ENCODE measurements at regions not wholly inside any gene's neighbourhood (a gene's known extent, or its start where the extent isn't known, plus 50 kb on each side); places are given as distances from the start of the nearest gene placed in this dataset.

DNA sequence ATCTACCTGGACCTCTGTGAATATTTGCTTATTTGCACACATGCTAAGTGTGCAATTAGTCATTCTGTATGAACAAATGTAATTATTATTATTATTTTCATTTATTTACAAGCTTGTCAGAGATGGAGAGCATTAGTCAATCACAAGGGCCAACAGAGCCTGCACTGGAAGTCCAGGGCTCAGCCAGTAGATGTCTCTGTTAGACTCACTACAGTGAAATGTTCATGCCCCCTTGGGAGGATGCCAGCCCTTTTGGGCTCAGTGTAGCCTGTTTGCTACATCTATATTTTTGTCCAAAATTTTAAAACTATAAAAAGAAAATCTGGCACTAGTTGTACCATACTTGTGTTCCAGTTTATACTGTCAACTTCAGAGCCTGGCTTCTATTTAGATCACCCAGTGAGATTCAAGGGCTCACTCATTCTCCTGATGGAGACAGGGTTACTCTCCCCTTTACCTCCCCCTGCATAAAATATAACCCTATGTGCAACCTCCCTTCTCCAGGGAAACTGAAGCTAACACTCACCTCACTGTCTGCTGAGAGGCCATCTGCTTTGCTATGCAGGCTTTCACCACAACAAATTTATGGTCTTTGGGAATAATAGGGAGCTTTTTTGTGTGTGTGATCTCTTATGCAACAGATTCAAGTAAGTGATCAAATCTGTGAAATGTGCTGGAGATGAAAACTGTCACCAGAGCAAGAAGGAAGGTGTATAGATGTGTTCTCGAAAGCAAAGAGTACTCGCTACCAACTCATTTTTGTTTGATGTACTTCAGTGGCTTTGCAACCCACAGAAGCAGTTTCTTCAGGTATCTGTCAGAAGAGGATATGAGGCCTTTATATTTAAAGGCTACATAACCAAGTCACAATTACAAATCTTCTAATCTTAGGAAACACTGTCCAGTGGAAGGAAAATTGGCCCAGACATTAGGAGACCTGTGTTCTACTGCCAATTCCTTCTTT lies 99.9 kb upstream of the TLE4 start:
- H3K14ac ChIP-seq (ENCODE audit: insufficient read length) = no peak overlapping the region
- no peak overlapping the region for H2BK120ac ChIP-seq (replicated peaks; ENCODE audit: low read depth, low read length)
- DNase-seq (ENCODE audit: low read depth in 1 of 2, low spot score in 2 of 2) (no peak), FAIRE-seq (no peak)
- H3K9ac ChIP-seq (replicated peaks in 1 of 4; ENCODE audit: extremely low read depth in 1 of 4, low read depth in 3 of 4, low read length in 3 of 4) = no peak overlapping the region
- H3K4me2 ChIP-seq (ENCODE audit: insufficient read depth in 1 of 2, low read depth in 2 of 2, low read length in 2 of 2) = no peak overlapping the region
- H2AK5ac ChIP-seq (ENCODE audit: low read depth, low read length) = no peak overlapping the region
- no peak overlapping the region for H4K8ac ChIP-seq (ENCODE audit: extremely low read depth, insufficient read depth, low read length)
- H3K27me3 ChIP-seq (replicated peaks in 1 of 4; ENCODE audit: control insufficient read depth in 3 of 4, extremely low read depth in 1 of 4, insufficient read depth in 3 of 4, low read length in 3 of 4) = no peaks in the 10 kb centered on the region
- H2BK5ac ChIP-seq (ENCODE audit: low read depth, low read length) = no peak overlapping the region
- H3K9me3 ChIP-seq (ENCODE audit: insufficient read depth in 2 of 2, low read depth in 1 of 2, low read length in 1 of 2) = no peaks in the 10 kb centered on the region
- H3K23ac ChIP-seq (ENCODE audit: insufficient read length) = no peak overlapping the region
- H3K4me3 ChIP-seq (ENCODE audit: extremely low read depth in 1 of 4, insufficient read depth in 2 of 4, low read depth in 3 of 4, low read length in 4 of 4) = no peak overlapping the region
- H2AFZ ChIP-seq (ENCODE audit: low read length) = no peak overlapping the region
- no peaks in the 10 kb centered on the region for H3K4me1 ChIP-seq (replicated peaks in 1 of 4; ENCODE audit: control insufficient read depth in 3 of 4, insufficient read depth in 4 of 4, low read length in 3 of 4)
- H2BK15ac ChIP-seq (ENCODE audit: low read length) = no peak overlapping the region
- no peaks in the 10 kb centered on the region for H3K23me2 ChIP-seq (ENCODE audit: low read depth, low read length)
- no peaks in the 10 kb centered on the region for H4K20me1 ChIP-seq (replicated peaks in 1 of 2; ENCODE audit: control insufficient read depth in 1 of 2, insufficient read depth in 2 of 2, low read length in 2 of 2)
- H4K91ac ChIP-seq (replicated peaks; ENCODE audit: insufficient read length, low read length) = no peak overlapping the region
- H3K79me1 ChIP-seq (ENCODE audit: low read depth, low read length) = no peaks in the 10 kb centered on the region
- ChIA-PET CTCF (ENCODE audit: partially characterized antibody) (interaction anchor here (0.6 to 1.6 kb wide), 6 partner anchors 9 to 1415 kb away, joined by 3 to 4 read pairs (median 3); no protein-coding TSS in a partner anchor), POLR2A (ENCODE audit: partially characterized antibody) (interaction anchor here (0.7 kb wide), 1 partner anchor 9 kb away, joined by 3 read pairs; no protein-coding TSS in a partner anchor)
- no peak overlapping the region for H2BK20ac ChIP-seq (ENCODE audit: low read length)
- 82% methylated on average over 2 of the region's 2 CpGs; no CpG with 5 or more reads in 1 of the 2 experiments for WGBS, 2 experiments (ENCODE audit: extremely low coverage in 1 of 2, insufficient coverage in 1 of 2, insufficient read length in 1 of 2, insufficient replicate concordance in 2 of 2, low coverage in 1 of 2, low lambda C conversion rate in 2 of 2, missing lambda C conversion rate in 1 of 2)
- H3K56ac ChIP-seq (replicated peaks; ENCODE audit: insufficient read length, low read depth, low read length) = no peak overlapping the region
- no peak overlapping the region for H3K18ac ChIP-seq (ENCODE audit: extremely low read depth, low read length)
- H3K27ac ChIP-seq (ENCODE audit: low read depth, low read length) = no peak overlapping the region
- H4K5ac ChIP-seq (ENCODE audit: insufficient read length, low read depth, low read length) = no peak overlapping the region
- no peaks in the 10 kb centered on the region for H3K79me2 ChIP-seq (ENCODE audit: control insufficient read depth in 1 of 2, insufficient read depth in 2 of 2, low read length in 2 of 2)
- no peaks in the 10 kb centered on the region for H3K36me3 ChIP-seq (ENCODE audit: control insufficient read depth in 2 of 4, insufficient read depth in 4 of 4, low read length in 3 of 4)
- H3K4ac ChIP-seq (replicated peaks; ENCODE audit: insufficient read length, low read depth, low read length) = no peak overlapping the region
- H2BK12ac ChIP-seq (ENCODE audit: low read depth, low read length) = no peak overlapping the region
